K562 (cell line): ENCODE measurements at regions not wholly inside any gene's neighbourhood (a gene's known extent, or its start where the extent isn't known, plus 50 kb on each side); places are given as distances from the start of the nearest gene placed in this dataset.

Experiments
- CREB3 ChIP-seq: fragments of 450-650 bp; conservative IDR thresholded peaks from 2 replicates; pipeline ENCODE4 v1.6.1; 2016; ENCODE audit warnings: missing genetic modification characterization, low read depth, mild to moderate bottlenecking, missing compliant biosample characterization, moderate library complexity
- POLR2A ChIP-seq: fragments of 450-650 bp; conservative IDR thresholded peaks from 2 replicates; pipeline ENCODE4 v1.6.1; 2016
- RBM39 ChIP-seq: fragments of 200-400 bp; formaldehyde crosslinking; optimal IDR thresholded peaks from 2 replicates; pipeline ENCODE3; 2018; ENCODE audit warnings: low read depth, low read length
- SIX5 ChIP-seq, 2 experiments: IDR thresholded peaks; 2 replicates each; pipeline ENCODE4 v1.6.1; 2011; ENCODE audit warnings: low read length in 2 of 2, borderline replicate concordance in 1 of 2, low read depth in 1 of 2, mild to moderate bottlenecking in 1 of 2, moderate library complexity in 1 of 2; ENCODE audit not compliant: insufficient read depth in 1 of 2
- SP2 ChIP-seq: IDR thresholded peaks from 2 replicates; pipeline ENCODE4 v1.6.1; 2011; ENCODE audit warnings: mild to moderate bottlenecking, low read depth, low read length, moderate library complexity; ENCODE audit not compliant: poor library complexity, severe bottlenecking; ENCODE audit errors: extremely low read depth
- SREBF2 ChIP-seq: sonication (generic); formaldehyde crosslinking; IDR thresholded peaks from 2 replicates; pipeline ENCODE4 v1.4.0; 2020; ENCODE audit warnings: mild to moderate bottlenecking, missing genetic modification reagents
- TCF3 ChIP-seq: sonication (generic); formaldehyde crosslinking; IDR thresholded peaks from 2 replicates; pipeline ENCODE4 v1.4.0; 2020; ENCODE audit warnings: mild to moderate bottlenecking, missing genetic modification reagents
- ZBTB43 ChIP-seq: sonication (generic); formaldehyde crosslinking; IDR thresholded peaks from 2 replicates; pipeline ENCODE4 v1.8.0; 2023; ENCODE audit warnings: mild to moderate bottlenecking, missing genetic modification reagents
- ZBTB7A ChIP-seq: IDR thresholded peaks from 2 replicates; pipeline ENCODE4 v1.6.1; 2011; ENCODE audit warnings: low read depth, mild to moderate bottlenecking, low read length, moderate library complexity, borderline replicate concordance; ENCODE audit not compliant: control insufficient read depth
- ZC3H8 ChIP-seq: fragments of 450-650 bp; IDR thresholded peaks from 2 replicates; pipeline ENCODE4 v1.6.1; 2017
- TF ChIP-seq, protein P1 (sequence below): conservative IDR thresholded peaks from 2 replicates; pipeline ENCODE4 v1.6.1; 2011; ENCODE audit warnings: low read depth, mild to moderate bottlenecking, low read length; ENCODE audit not compliant: control insufficient read depth
- TF ChIP-seq, protein P2 (sequence below): fragments of 250-450 bp; sonication (Bioruptor Pico); IDR thresholded peaks from 2 replicates; pipeline ENCODE4 v1.5.0; 2022; ENCODE audit warnings: mild to moderate bottlenecking
- TF ChIP-seq, protein P3 (sequence below), 2 experiments: IDR thresholded peaks; 2 replicates each; pipeline ENCODE4 v1.6.1; 2012; ENCODE audit warnings: improper control_type of control experiment in 2 of 2, low read depth in 2 of 2, low read length in 2 of 2, borderline replicate concordance in 1 of 2

- TF ChIP-seq SP2 (no peak), ZBTB7A (no peak), TCF3 (CRISPR knock-in tag) (no peak), SIX5 (IDR thresholded peaks at IDR 0.05; ENCODE audit: borderline replicate concordance in 1 of 2, insufficient read depth in 1 of 2, low read depth in 1 of 2, low read length in 2 of 2) (no peak), ZC3H8 (no peak), ZBTB43 (CRISPR knock-in tag) (no peak), POLR2A (no peak), RBM39 (no peak), SREBF2 (CRISPR knock-in tag) (no peak), CREB3 (tag) (no peak)
- TF ChIP-seq, protein P1, sequence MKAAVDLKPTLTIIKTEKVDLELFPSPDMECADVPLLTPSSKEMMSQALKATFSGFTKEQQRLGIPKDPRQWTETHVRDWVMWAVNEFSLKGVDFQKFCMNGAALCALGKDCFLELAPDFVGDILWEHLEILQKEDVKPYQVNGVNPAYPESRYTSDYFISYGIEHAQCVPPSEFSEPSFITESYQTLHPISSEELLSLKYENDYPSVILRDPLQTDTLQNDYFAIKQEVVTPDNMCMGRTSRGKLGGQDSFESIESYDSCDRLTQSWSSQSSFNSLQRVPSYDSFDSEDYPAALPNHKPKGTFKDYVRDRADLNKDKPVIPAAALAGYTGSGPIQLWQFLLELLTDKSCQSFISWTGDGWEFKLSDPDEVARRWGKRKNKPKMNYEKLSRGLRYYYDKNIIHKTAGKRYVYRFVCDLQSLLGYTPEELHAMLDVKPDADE, result no peak
- TF ChIP-seq, protein P2, sequence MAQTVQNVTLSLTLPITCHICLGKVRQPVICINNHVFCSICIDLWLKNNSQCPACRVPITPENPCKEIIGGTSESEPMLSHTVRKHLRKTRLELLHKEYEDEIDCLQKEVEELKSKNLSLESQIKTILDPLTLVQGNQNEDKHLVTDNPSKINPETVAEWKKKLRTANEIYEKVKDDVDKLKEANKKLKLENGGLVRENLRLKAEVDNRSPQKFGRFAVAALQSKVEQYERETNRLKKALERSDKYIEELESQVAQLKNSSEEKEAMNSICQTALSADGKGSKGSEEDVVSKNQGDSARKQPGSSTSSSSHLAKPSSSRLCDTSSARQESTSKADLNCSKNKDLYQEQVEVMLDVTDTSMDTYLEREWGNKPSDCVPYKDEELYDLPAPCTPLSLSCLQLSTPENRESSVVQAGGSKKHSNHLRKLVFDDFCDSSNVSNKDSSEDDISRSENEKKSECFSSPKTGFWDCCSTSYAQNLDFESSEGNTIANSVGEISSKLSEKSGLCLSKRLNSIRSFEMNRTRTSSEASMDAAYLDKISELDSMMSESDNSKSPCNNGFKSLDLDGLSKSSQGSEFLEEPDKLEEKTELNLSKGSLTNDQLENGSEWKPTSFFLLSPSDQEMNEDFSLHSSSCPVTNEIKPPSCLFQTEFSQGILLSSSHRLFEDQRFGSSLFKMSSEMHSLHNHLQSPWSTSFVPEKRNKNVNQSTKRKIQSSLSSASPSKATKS (CRISPR knock-in tag), result no peak
- TF ChIP-seq, protein P3, sequence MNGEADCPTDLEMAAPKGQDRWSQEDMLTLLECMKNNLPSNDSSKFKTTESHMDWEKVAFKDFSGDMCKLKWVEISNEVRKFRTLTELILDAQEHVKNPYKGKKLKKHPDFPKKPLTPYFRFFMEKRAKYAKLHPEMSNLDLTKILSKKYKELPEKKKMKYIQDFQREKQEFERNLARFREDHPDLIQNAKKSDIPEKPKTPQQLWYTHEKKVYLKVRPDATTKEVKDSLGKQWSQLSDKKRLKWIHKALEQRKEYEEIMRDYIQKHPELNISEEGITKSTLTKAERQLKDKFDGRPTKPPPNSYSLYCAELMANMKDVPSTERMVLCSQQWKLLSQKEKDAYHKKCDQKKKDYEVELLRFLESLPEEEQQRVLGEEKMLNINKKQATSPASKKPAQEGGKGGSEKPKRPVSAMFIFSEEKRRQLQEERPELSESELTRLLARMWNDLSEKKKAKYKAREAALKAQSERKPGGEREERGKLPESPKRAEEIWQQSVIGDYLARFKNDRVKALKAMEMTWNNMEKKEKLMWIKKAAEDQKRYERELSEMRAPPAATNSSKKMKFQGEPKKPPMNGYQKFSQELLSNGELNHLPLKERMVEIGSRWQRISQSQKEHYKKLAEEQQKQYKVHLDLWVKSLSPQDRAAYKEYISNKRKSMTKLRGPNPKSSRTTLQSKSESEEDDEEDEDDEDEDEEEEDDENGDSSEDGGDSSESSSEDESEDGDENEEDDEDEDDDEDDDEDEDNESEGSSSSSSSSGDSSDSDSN (IDR thresholded peaks at IDR 0.05; ENCODE audit: borderline replicate concordance in 1 of 2, low read depth in 2 of 2, low read length in 2 of 2), result no peak
These were observed 290.4 kb upstream of the DYNLRB2 start for GRCh38 chr16:80250381-80250780.
